AG08396 (cell line): ENCODE measurements at regions not wholly inside any gene's neighbourhood (a gene's known extent, or its start where the extent isn't known, plus 50 kb on each side); places are given as distances from the start of the nearest gene placed in this dataset.

ENCODE experiments used
- DNase-seq: peaks from one replicate; pipeline ENCODE4 v3.0.0; 2012; ENCODE audit warnings: low spot score, mixed read lengths

DNA sequence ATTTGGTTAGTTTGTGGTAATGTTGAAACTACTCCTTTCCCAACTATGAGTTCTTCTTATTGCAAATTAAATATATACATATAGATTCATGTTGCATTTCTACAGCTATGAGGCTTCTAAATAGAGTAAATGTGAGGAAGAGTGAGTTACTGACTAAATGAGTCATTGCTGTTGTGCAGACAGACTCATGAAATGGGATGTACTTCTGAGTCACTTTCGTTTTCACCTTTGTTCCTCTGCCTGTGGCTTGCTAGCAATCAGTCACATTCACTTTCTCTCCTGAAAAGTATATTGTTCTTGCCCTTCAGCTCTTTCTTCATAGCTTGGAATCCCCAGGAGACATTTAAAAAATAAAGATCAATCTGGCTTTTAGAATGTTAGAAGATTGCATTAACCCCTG, 295.5 kb upstream of the SMC2 start:
- no peak for DNase-seq

DNA sequence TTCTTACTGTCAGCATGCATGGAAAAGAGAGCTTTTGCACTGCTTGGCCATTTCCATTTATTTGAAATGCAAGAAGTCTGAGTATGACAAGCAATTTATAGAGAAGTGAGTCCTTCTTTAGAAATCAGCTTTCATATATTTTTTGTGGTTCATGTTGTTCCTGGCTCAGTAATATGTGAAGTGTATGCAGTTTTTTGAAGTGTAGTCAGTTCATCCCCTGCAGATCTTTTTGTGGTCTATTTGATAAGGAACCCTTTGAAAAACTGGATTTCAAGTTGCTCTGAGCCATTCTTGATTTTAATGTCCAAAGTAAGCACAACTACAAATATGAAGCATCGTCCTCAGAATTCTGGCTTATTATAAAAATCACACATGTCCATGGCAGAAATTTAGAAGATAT, 294.1 kb upstream of the SMC2 start:
- no peak for DNase-seq

DNA sequence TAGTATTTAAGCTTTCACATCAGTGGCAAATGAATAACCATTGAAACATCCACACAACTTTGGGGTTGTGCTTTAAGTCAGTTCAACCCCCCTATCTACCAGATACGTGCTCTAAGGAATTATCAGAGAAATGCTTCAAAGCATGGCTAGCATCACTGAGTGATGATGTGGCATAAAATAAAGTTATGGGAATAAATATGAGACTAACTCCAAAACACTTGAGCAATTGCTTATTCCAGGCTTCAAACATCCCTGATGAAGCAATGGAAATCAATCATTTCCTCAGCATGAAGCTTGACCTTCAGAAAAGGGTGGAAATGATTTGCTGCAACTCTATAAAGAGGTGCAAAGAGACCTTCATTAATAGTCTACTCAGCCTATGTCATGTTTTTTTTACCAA, 292.0 kb upstream of the SMC2 start:
- DNase-seq, result no peak

DNA sequence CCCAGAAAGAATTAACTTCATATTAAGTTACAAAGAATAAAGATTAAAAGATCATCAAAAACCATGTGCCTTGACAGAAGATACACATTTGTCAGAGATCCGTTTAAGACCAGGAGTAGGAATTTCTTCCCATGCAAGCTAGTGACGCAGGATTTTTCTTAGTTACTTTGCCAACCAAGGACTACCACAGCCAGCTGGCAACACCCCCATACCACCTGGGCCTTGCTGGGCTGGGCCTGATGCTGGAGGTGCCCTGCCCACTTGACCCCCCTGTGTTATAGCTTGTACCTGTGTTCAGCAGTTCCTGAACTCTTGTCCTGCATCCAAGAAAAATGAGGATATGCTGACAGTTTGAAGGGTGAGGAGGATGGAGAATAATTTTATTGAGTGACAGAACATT, 290.9 kb upstream of the SMC2 start:
- no peak for DNase-seq

DNA sequence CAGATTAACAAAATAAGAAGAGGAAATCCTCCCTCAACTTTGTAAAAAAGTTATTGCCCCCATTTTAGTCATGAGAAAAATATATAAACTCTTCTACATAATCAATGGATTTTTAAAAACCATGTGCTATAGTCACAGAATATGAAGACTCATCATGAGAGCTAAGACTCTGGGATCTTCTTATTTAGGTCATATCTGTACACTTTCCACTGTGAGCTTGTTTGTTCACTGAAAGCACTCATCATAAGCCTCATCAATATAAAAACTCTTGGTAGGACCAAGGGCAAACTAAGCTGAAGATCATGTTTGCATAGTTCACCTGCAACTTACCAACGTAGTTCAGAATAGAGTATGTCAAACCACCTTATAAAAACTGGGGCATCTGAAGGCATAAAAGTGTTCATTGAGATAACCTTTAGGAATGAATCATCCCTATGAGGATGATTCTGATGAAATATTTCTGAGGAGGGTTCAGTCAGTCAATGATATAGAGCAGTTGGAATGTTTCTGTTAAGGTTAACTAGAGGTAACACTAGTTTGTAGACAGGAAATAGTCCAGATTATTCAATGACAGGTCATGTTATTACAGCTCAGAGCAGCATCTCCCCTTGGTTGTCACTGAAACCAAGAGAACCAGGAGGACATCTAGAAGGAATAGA, 289.9 kb upstream of the SMC2 start:
- no peak for DNase-seq

DNA sequence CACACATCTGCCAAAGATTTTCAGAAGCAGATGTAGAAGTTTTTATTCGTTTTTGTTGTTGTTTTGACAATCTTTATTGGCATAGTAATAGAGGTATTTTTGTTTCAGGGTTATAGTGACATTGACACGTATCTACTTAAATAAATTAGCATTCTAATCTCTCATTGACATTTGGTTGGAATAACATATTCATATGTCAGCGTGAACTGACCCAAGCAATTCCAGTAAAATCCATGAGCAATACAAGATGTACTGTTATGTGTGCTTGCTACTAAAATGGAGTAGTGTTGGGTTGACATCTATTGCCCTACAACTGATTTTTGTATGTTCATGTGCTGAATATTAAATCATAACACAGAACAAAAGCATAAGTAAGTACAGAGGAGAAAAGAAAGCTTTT, 284.4 kb upstream of the SMC2 start:
- DNase-seq, result no peak

DNA sequence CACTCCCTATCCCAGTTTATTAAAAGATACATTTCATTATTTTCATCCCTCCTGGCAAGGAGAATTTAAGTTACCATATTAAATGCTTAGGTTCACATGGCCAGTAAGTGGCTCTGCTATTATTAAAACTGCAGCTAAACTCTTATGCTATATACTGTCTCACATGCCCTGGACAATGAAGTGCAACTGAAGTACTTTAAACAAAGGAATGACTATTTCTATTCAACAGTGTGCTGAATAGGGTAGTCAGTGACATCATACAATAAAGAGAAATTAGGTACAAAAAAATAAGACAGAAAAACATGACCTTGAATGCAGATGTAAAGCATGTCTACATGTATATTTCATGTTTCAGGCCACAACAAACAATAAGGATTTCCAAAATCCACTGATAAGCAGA, 282.6 kb upstream of the SMC2 start:
- DNase-seq, result no peak

DNA sequence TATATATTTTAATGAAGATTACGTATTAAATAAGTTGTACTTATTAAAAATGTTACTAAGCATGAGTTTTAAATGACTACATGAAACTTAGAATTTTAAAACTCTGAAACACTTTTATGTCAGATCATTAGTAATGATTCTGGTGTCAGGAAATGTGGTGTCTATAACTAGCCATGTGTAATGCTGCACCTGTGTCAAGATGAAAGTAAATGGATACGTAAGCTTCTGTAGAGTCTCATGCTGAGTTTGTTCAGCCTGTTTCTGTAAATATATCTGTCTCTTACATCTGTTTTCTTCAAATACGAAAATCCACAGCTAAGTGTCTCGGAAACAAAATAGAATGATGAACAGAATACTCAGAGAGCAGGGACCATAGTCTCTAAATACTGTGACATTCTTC, 278.0 kb upstream of the SMC2 start:
- DNase-seq, result no peak

DNA sequence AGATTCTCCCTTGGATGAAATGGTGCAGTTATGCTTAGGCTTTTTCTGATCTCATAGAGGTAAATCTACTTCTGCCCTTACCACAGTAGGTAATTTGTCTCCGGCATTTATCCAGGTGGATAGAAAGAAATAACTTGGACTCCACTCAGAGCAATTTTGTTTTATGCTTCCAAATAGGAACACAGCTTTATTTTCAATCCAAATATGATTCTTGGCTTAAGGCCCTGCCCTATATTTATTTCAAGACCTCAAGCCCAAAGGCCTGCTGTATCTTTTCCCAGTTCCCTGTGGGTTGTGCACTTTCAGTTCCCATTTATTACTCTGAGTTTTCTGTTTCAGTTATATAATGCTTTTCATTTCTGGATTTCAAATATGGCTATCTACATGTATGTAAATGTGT, 274.2 kb upstream of the SMC2 start:
- DNase-seq, result no peak

DNA sequence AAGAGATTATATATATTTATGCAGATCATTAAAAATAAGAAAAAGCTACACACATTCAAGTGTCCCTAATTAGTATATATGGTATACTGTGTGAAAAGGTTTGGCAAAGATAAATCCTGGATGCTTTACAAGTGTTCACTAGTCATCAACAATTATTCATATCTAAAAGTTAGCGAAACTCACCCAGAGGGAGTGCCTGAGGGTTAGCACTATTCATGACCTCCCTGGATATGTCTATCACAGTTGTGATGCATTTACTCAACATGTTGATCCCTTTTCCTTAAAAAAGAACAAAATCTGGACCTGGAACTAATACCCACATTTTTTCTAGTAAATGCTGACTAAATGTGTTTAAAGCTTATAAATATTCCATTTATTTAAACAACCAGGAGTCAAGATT, 273.0 kb upstream of the SMC2 start:
- no peak for DNase-seq

DNA sequence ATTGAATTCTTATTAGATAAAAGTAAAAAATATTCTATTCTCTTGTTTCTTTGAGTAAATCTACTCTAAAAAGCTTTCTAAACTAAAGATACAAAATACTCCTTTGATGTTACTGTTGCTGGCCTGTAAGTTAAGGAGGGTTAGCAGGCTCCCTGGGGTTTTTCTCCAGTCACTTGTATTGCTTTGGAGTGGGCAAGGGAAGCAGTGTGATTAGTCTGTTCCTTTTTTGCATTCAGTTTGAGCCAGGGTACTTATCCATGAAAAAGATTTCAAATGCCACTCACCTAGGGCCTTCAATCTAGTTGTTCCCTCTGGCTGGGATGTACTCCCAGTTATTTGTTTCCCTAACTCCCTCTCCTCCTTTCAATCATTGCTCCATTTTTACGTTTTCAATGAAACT, 256.2 kb upstream of the SMC2 start:
- DNase-seq, result no peak

DNA sequence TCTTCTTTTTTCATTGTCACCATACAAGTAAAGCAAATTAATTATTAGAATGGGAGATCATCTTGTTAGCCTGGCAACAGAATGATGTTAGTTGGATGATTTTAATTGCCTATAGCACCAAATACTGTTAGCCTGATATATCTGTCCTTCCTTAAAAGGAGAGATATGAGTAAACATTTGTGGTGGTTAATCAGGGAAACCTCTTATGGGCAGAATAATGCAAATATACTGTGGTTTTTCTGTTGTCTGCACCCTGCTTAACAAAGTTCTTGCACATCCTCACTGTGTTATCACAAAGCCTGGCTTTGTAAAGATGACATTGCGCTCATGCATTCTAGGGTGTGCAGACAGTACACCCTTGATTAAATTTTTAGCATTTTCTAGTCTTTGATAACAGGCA, 254.9 kb upstream of the SMC2 start:
- DNase-seq, result no peak

DNA sequence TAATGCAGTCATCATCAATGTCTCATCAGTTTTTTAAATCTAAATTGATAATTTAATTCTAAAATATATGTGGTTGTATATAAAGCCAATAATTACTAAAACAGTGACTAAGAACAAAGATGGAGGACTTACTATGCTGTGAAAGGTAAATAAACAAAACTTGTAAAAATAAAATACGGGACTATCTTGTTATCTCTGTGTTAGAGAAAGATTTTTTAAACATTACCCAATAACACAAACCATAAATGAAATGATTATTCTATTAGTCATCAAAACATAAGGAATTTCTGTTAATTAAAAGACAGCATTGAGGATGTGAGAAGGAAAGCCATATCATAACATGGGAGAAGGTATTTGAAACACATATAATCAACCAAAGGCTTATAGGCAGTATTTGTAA, 226.2 kb upstream of the SMC2 start:
- no peak for DNase-seq

DNA sequence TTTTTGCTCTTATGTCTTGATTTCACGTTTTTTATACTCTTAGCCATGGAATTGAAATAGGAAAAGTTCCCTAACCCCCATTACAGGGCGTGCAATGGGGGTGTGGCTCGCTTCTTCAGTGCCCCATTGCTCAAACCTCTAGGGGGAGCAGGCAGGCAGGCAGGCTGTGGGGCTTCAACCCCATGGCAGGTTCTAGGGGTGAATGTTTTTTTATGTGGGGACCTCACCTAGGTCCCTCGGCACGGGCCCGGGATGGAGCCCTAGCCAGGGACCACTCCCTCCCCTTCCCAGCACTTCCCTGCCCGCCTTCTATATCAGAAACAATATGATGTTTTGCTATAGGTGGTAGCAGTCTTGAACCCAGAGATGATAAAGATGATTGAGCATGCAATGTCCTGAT, 221.3 kb upstream of the SMC2 start:
- no peak for DNase-seq

DNA sequence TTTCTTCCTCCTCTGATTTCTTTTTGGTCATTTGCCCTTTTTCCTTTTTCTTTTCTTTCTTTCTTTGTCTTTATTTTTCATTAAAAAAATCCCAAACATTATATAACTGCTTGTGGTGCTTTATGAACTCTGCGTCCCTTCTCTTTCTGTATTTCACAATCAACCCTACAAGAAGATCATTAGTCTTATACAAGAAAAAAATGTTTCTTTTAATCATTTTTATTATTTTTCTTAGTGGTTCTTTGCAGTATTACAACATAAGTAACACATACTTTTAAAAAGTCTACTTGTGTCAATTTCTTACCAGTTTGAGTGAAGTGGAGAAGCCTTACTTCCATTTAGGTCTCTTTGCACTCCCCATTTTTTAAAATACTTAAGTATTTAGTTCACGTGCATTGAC, 212.7 kb upstream of the SMC2 start:
- no peak for DNase-seq

DNA sequence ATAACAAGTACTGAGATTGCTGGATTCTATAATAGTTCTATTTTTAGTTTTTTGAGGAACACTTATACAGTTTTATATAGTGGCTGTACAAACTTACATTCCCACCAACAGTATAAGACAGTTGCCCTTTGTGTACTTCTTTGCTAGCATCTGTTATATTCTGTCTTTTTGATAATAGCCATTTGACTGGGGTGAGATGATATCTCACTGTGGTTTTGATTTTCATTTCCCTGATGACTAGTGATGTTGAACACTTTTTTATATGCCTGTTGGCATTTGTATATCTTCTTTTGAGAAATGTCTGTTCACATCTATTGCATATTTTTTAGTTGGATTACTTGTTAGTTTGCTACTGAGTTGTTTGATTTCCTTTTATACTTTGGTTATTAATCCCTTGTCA, 204.1 kb upstream of the SMC2 start:
- DNase-seq, result no peak

DNA sequence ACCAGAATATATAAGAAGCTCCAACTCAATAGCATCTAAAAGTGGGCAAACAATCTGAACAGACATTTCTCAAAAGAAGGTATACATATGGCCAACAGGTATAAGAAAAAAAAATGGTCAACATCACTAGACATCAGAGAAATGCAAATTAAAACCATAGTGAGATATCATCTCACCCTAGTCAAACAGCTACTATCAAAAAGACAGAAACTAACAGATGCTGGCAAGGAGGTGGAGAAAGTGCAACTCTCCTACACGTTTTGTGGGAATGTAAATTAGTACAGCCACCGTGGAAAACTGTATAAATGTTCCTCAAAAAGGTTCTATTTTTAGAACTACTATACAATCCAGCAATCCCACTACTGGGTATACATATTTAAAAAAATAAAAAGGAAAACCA, 199.9 kb upstream of the SMC2 start:
- DNase-seq, result no peak

DNA sequence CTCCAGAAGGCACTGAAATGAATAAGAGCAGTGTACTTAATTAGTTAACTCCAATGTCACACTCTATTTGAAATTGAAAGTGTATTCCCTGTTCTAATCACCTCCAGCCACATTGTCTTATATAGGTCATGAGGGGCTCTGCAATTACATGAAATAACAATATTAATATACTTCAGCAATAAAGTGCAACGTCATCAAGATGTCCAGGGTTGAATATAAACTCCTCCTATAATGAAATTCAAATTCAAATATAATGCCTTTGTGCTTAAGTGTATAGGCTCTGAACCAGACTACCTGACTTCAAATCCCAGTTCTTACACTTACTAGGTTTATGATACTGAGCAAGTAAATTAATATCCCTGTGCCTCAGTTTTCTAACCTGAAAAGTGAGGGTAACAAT, 195.6 kb upstream of the SMC2 start:
- DNase-seq, result no peak

DNA sequence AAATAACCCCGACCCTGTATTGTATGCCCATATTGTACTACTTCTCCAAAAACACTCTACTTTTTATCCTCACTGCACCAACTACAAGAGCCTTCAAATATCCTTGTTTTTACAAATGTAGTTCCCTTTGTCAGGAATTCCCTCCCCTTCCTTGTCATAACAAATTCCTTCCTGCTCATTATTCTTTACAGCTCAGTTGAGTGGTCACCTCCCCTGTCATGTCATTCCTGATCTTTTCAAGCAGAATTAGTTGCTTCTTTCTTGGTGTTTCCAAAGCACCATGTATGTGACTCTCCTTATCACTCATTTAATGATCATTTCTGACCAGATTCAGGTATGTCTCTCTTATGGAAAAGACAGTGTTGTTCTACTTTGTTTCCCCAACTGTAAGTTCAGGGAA, 194.2 kb upstream of the SMC2 start:
- no peak for DNase-seq

DNA sequence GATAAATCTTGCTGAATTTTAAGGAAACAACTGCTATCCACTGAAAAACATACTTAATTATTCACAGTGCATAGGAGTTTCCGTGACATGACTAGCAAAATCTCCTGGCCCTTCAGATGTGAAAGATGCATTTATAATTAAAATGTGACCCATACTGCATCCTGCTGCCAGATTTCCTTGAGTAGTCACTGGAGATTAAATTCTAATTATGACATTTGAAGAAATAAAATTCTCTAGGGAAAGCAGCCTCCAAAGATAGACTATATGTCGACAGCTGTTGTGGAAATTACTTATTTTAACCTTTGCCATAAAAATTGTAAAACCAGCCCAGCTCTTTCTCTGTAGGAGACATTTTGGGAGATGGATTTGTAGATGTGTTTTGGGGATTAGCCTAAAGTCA, 193.6 kb upstream of the SMC2 start:
- no peak for DNase-seq

DNA sequence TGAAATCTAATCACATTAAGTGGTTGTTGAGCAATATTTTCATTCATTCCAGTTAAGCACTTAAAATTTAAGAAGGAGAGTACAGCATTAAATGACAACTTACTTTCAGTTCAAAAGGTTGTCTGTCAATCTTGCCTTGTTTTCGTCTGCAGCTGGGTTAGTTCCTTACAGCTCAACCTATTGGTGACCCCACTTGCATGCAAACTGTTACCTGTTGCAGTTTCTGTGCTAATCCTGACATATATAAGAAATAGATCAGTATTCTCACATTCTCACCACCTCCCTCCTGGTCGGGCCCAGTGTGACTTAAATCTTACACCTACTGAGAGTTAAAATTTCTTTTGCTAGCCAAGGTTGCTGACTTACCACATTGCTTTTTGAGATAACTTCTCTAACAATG, 191.8 kb upstream of the SMC2 start:
- DNase-seq, result no peak

DNA sequence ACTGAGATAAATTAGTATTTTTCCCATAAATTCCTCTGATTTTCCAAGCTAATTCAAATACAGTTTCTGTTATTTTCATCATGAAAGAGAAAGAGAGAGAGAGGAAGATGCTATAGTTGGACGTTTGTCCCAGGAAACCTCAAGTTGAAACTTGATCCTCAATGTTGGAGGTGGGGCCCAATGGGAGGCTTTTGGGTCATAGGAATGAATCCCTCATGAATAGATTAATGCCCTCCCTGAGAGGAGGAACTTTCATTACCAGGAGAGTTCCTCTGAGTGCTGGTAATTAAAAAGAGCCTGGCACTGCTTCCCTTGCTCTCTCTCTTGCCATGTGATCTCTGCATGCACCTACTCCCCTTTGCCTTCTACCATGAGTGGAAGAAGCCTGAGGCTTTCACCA, 189.9 kb upstream of the SMC2 start:
- no peak for DNase-seq

DNA sequence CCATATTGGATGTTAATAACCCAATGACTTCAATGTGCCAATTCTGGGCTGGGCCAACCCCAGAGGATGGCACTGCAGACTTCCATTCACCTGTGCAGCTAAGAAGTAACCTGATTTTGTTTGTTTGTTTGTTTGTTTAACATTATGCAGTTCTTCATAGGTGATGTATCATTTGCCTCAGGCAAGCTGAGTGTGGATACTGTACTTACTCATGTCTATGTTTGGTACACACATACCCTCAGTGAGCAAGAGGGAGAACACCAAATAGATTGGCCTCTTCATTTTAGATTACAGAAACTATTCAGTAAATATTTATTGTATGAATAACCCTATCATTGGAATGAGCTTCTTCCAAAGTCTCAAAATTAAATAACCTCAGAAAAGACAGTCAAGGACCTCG, 180.2 kb upstream of the SMC2 start:
- DNase-seq, result no peak

DNA sequence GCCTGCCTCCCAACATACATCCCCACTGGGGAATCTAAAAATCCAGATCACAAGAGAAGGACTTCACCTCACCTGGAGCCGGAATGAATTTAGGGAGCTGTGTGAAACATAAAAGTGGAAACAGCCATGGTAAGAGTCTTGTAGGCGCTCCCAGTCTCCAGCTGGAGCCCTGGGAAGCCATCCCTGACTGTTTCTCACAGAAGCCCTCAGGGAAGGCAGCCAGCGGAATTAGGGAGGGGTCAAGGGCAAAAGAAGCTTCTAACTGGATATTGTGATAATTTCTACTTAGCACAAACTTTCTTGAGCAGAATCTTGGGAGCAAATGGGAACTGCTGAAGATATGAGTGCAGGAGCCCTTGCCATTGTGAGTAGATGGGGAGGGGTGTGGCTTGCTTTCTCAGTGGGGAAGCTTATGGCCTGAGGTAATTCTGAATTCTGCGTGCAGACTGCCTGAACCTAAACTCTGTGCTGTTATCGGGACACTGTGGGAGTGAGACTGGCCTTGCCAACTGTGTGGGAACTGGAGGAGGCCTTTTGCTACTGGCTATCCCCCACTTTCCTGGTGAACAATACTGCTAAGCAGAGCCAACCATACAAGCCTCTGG, 174.4 kb upstream of the SMC2 start:
- no peak for DNase-seq

DNA sequence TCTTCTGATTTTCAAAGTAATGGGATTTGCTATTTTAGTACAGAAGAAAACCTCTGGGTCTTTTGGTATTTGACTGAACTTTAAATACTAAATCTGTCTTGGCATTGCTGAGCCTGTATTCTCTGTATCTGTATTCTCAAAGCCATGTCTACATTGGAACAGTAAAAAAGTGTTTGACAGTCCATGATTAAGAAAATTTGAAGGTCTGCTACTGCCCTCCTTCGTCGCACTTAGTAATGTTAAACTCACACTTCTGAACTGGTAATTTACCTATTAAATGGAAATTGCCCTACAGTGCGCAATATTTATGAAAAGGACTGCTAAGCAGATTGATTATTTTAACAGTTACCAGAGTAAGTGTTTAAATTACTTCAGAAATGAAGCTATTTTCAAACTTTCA, 165.7 kb upstream of the SMC2 start:
- no peak for DNase-seq
